CD8-positive, alpha-beta memory T cell (primary cell): ENCODE measurements at regions not wholly inside any gene's neighbourhood (a gene's known extent, or its start where the extent isn't known, plus 50 kb on each side); places are given as distances from the start of the nearest gene placed in this dataset.

Experiments
- CTCF ChIA-PET: fragments of 350-600 bp; sonication (Branson Sonifier 250); formaldehyde crosslinking; loops from one replicate; lab custom pipeline; 2021; ENCODE audit warnings: antibody characterized with exemption; lab: Charles Lee
- POLR2A ChIA-PET: fragments of 350-600 bp; sonication (Branson Sonifier 250); formaldehyde crosslinking; loops from one replicate; lab custom pipeline; 2021; ENCODE audit warnings: antibody characterized with exemption; lab: Charles Lee
- DNase-seq, 5 donors: peaks; one replicate each; pipeline versions ENCODE4 v3.0.0 to v3.0.0-alpha.2; 2020 to 2022; ENCODE audit warnings: mixed read lengths in 1 of 5
- H3K27ac ChIP-seq: one replicate; pipeline ENCODE4 v1.7.0; 2013; ENCODE audit warnings: low read depth, mild to moderate bottlenecking, low read length, moderate library complexity
- H3K27me3 ChIP-seq: 2 replicates; pipeline ENCODE4 v1.7.0; 2013; ENCODE audit warnings: low read length, mild to moderate bottlenecking; ENCODE audit not compliant: insufficient read depth, poor library complexity, severe bottlenecking
- H3K36me3 ChIP-seq: 2 replicates; pipeline ENCODE4 v1.7.0; 2013; ENCODE audit warnings: mild to moderate bottlenecking, low read length, moderate library complexity; ENCODE audit not compliant: insufficient read depth
- H3K4me1 ChIP-seq: 2 replicates; pipeline ENCODE4 v1.7.0; 2013; ENCODE audit warnings: mild to moderate bottlenecking, low read length, moderate library complexity; ENCODE audit not compliant: insufficient read depth
- H3K4me3 ChIP-seq: 2 replicates; pipeline ENCODE4 v1.7.0; 2013; ENCODE audit warnings: mild to moderate bottlenecking, low read length
- H3K9me3 ChIP-seq: 2 replicates; pipeline ENCODE4 v1.7.0; 2013; ENCODE audit warnings: mild to moderate bottlenecking, low read length
- H3K27ac Mint-ChIP-seq, 8 donors: one replicate each; pipeline ENCODE4 v1.8.0; 2020 to 2021; ENCODE audit warnings: mixed read lengths in 8 of 8, mild to moderate bottlenecking in 6 of 8, inconsistent platforms in 3 of 8, moderate library complexity in 3 of 8
- H3K27me3 Mint-ChIP-seq, 2 donors: one replicate each; pipeline ENCODE4 v1.8.0; 2020 to 2021; ENCODE audit warnings: mixed read lengths in 2 of 2, mild to moderate bottlenecking in 1 of 2, moderate library complexity in 1 of 2
- H3K36me3 Mint-ChIP-seq, 3 donors: one replicate each; pipeline ENCODE4 v1.8.0; 2020 to 2021; ENCODE audit warnings: mixed read lengths in 3 of 3, inconsistent platforms in 1 of 3, mild to moderate bottlenecking in 1 of 3
- H3K4me1 Mint-ChIP-seq, 3 donors: one replicate each; pipeline ENCODE4 v1.8.0; 2020 to 2021; ENCODE audit warnings: mixed read lengths in 3 of 3, inconsistent platforms in 1 of 3, mild to moderate bottlenecking in 1 of 3
- H3K4me3 Mint-ChIP-seq, 7 donors: one replicate each; pipeline ENCODE4 v1.8.0; 2020 to 2021; ENCODE audit warnings: mixed read lengths in 7 of 7, mild to moderate bottlenecking in 6 of 7, moderate library complexity in 4 of 7, inconsistent platforms in 2 of 7
- H3K9me3 Mint-ChIP-seq, 5 donors: one replicate each; pipeline ENCODE4 v1.8.0; 2020 to 2022; ENCODE audit warnings: mixed read lengths in 5 of 5, mild to moderate bottlenecking in 3 of 5, moderate library complexity in 2 of 5, inconsistent platforms in 1 of 5

- CTCF ChIA-PET = no interaction called here
- H3K27me3 Mint-ChIP-seq = peaks cover 2 to 49% of the 10 kb centered on the region in 2 donors
Observed at GRCh38 chr18:77701977-77702376, 452.3 kb downstream of the GALR1 start.

GRCh38 chr18:77702686-77703085 is 453.0 kb downstream of the GALR1 start:
- no peak overlapping the region for H3K27ac ChIP-seq
- no peaks in the 10 kb centered on the region for H3K27me3 ChIP-seq
- peaks cover 0 to 2% (median 0%) of the 10 kb centered on the region in 5 donors for H3K9me3 Mint-ChIP-seq
- H3K27ac Mint-ChIP-seq = no peak overlapping the region
- POLR2A ChIA-PET = no interaction called here
- no peaks in the 10 kb centered on the region for H3K4me1 Mint-ChIP-seq
- peaks cover 5 to 49% of the 10 kb centered on the region in 2 donors for H3K27me3 Mint-ChIP-seq
- no peak overlapping the region for H3K4me3 Mint-ChIP-seq
- no peaks in the 10 kb centered on the region for H3K36me3 ChIP-seq
- no peak overlapping the region for H3K4me3 ChIP-seq
- CTCF ChIA-PET = no interaction called here
- no peaks in the 10 kb centered on the region for H3K9me3 ChIP-seq
- DNase-seq = no peak
- no peaks in the 10 kb centered on the region for H3K4me1 ChIP-seq
- no peaks in the 10 kb centered on the region for H3K36me3 Mint-ChIP-seq

More at GRCh38 chr18:77701977-77702376, 452.3 kb downstream of the GALR1 start:
- no peaks in the 10 kb centered on the region for H3K4me1 Mint-ChIP-seq
- H3K36me3 Mint-ChIP-seq = no peaks in the 10 kb centered on the region
- Histone ChIP-seq H3K27ac (no peak overlapping the region), H3K36me3 (no peaks in the 10 kb centered on the region), H3K4me3 (no peak overlapping the region), H3K9me3 (no peaks in the 10 kb centered on the region), H3K4me1 (no peaks in the 10 kb centered on the region), H3K27me3 (no peaks in the 10 kb centered on the region)
- no peaks in the 10 kb centered on the region for H3K9me3 Mint-ChIP-seq
- no peak overlapping the region for H3K27ac Mint-ChIP-seq
- POLR2A ChIA-PET = no interaction called here
- DNase-seq = no peak
- no peak overlapping the region for H3K4me3 Mint-ChIP-seq

- no peak for DNase-seq
- H3K4me3 ChIP-seq = no peak overlapping the region
- H3K27ac Mint-ChIP-seq = no peak overlapping the region
- no peaks in the 10 kb centered on the region for H3K4me1 Mint-ChIP-seq
- H3K36me3 Mint-ChIP-seq = no peaks in the 10 kb centered on the region
- no peaks in the 10 kb centered on the region for H3K4me1 ChIP-seq
- no peak overlapping the region for H3K4me3 Mint-ChIP-seq
- peaks cover 0 to 2% (median 0%) of the 10 kb centered on the region in 5 donors for H3K9me3 Mint-ChIP-seq
- H3K36me3 ChIP-seq = no peaks in the 10 kb centered on the region
- H3K27me3 Mint-ChIP-seq = peaks cover 5 to 51% of the 10 kb centered on the region in 2 donors
- no peaks in the 10 kb centered on the region for H3K27me3 ChIP-seq
- ChIA-PET CTCF (no interaction called here), POLR2A (no interaction called here)
- H3K27ac ChIP-seq = no peak overlapping the region
- H3K9me3 ChIP-seq = no peaks in the 10 kb centered on the region
Observed at GRCh38 chr18:77705301-77705700, 455.7 kb downstream of the GALR1 start.

- peaks cover 5 to 35% of the 10 kb centered on the region in 2 donors for H3K27me3 Mint-ChIP-seq
- Histone ChIP-seq H3K27me3 (no peaks in the 10 kb centered on the region), H3K27ac (no peak overlapping the region), H3K9me3 (no peaks in the 10 kb centered on the region), H3K4me1 (no peaks in the 10 kb centered on the region), H3K4me3 (no peak overlapping the region), H3K36me3 (no peaks in the 10 kb centered on the region)
- peaks cover 0 to 2% (median 0%) of the 10 kb centered on the region in 5 donors for H3K9me3 Mint-ChIP-seq
- no peak overlapping the region for H3K4me3 Mint-ChIP-seq
- H3K4me1 Mint-ChIP-seq = no peaks in the 10 kb centered on the region
- no peaks in the 10 kb centered on the region for H3K36me3 Mint-ChIP-seq
- DNase-seq = no peak
- ChIA-PET CTCF (no interaction called here), POLR2A (no interaction called here)
- no peak overlapping the region for H3K27ac Mint-ChIP-seq
Observed at GRCh38 chr18:77708826-77709506, 459.3 kb downstream of the GALR1 start.

- Mint-ChIP-seq H3K27me3 (peaks cover 5 to 17% of the 10 kb centered on the region in 2 donors), H3K36me3 (no peaks in the 10 kb centered on the region), H3K27ac (no peak overlapping the region), H3K4me1 (no peaks in the 10 kb centered on the region), H3K4me3 (no peak overlapping the region), H3K9me3 (peaks cover 0 to 2% (median 0%) of the 10 kb centered on the region in 5 donors)
- no peaks in the 10 kb centered on the region for H3K4me1 ChIP-seq
- ChIA-PET CTCF (no interaction called here), POLR2A (no interaction called here)
- DNase-seq = no peak
- no peak overlapping the region for H3K27ac ChIP-seq
- H3K9me3 ChIP-seq = no peaks in the 10 kb centered on the region
- no peaks in the 10 kb centered on the region for H3K36me3 ChIP-seq
- no peak overlapping the region for H3K4me3 ChIP-seq
- H3K27me3 ChIP-seq = no peaks in the 10 kb centered on the region
Observed at GRCh38 chr18:77711096-77711495, 461.4 kb downstream of the GALR1 start.

- Mint-ChIP-seq H3K9me3 (no peaks in the 10 kb centered on the region), H3K4me3 (no peak overlapping the region), H3K36me3 (no peaks in the 10 kb centered on the region), H3K27me3 (peaks cover 3 to 22% of the 10 kb centered on the region in 2 donors), H3K4me1 (no peaks in the 10 kb centered on the region), H3K27ac (no peak overlapping the region)
- POLR2A ChIA-PET = no interaction called here
- CTCF ChIA-PET = no interaction called here
- Histone ChIP-seq H3K27me3 (no peaks in the 10 kb centered on the region), H3K4me1 (no peaks in the 10 kb centered on the region), H3K36me3 (no peaks in the 10 kb centered on the region), H3K9me3 (no peaks in the 10 kb centered on the region), H3K4me3 (no peak overlapping the region), H3K27ac (no peak overlapping the region)
- no peak for DNase-seq
Observed at GRCh38 chr18:77714716-77715115, 465.1 kb downstream of the GALR1 start.

GRCh38 chr18:77716282-77716681 is 466.6 kb downstream of the GALR1 start:
- Histone ChIP-seq H3K36me3 (no peaks in the 10 kb centered on the region), H3K27ac (no peak overlapping the region), H3K27me3 (no peaks in the 10 kb centered on the region), H3K4me1 (no peaks in the 10 kb centered on the region), H3K4me3 (no peak overlapping the region), H3K9me3 (no peaks in the 10 kb centered on the region)
- Mint-ChIP-seq H3K4me3 (no peak overlapping the region), H3K27me3 (peaks cover 3 to 16% of the 10 kb centered on the region in 2 donors), H3K9me3 (no peaks in the 10 kb centered on the region), H3K27ac (no peak overlapping the region), H3K4me1 (no peaks in the 10 kb centered on the region), H3K36me3 (no peaks in the 10 kb centered on the region)
- DNase-seq = no peak
- ChIA-PET POLR2A (no interaction called here), CTCF (no interaction called here)

- Histone ChIP-seq H3K27ac (no peak overlapping the region), H3K36me3 (no peaks in the 10 kb centered on the region), H3K4me3 (no peak overlapping the region), H3K4me1 (no peaks in the 10 kb centered on the region), H3K9me3 (no peaks in the 10 kb centered on the region), H3K27me3 (no peaks in the 10 kb centered on the region)
- H3K36me3 Mint-ChIP-seq = no peaks in the 10 kb centered on the region
- no peak for DNase-seq
- H3K27ac Mint-ChIP-seq = no peak overlapping the region
- ChIA-PET CTCF (no interaction called here), POLR2A (no interaction called here)
- H3K9me3 Mint-ChIP-seq = no peaks in the 10 kb centered on the region
- no peak overlapping the region for H3K4me3 Mint-ChIP-seq
- H3K4me1 Mint-ChIP-seq = no peaks in the 10 kb centered on the region
- H3K27me3 Mint-ChIP-seq = peaks cover 5 to 14% of the 10 kb centered on the region in 2 donors
Observed at GRCh38 chr18:77733292-77733903, 483.8 kb downstream of the GALR1 start.
